ENCODE measurements at regions not wholly inside any gene's neighbourhood (a gene's known extent, or its start where the extent isn't known, plus 50 kb on each side); places are given as distances from the start of the nearest gene placed in this dataset.

- no peaks in the 10 kb centered on the region for H3K9me3 ChIP-seq (replicated peaks; ENCODE audit: control insufficient read depth, insufficient read depth, low read depth, low read length)
- WGBS (ENCODE audit: insufficient coverage, low coverage, missing lambda C conversion rate) = 3% methylated on average over 3 of the region's 3 CpGs
These were observed 614.1 kb downstream of the NUF2 start for GRCh38 chr1:163935738-163936374.

More at GRCh38 chr1:163935738-163936374, 614.1 kb downstream of the NUF2 start:
- Histone ChIP-seq H3K27me3 (ENCODE audit: control insufficient read depth in 2 of 2, insufficient read depth in 2 of 2, low read length in 2 of 2) (no peaks in the 10 kb centered on the region), H2AFZ (ENCODE audit: low read depth, low read length) (no peak overlapping the region), H3K79me2 (ENCODE audit: control insufficient read depth, insufficient read depth, low read length) (no peaks in the 10 kb centered on the region), H3K4me1 (replicated peaks in 1 of 2; ENCODE audit: control insufficient read depth in 2 of 2, insufficient read depth in 2 of 2, low read length in 2 of 2) (no peaks in the 10 kb centered on the region), H3K4me2 (ENCODE audit: insufficient read depth, low read length) (no peak overlapping the region), H3K9ac (ENCODE audit: insufficient read depth in 1 of 2, low read depth in 2 of 2, low read length in 2 of 2) (no peak overlapping the region), H3K27ac (ENCODE audit: extremely low read depth, low read depth, low read length) (no peak overlapping the region), H4K20me1 (replicated peaks; ENCODE audit: control insufficient read depth, insufficient read depth, low read length) (no peaks in the 10 kb centered on the region), H3K9me1 (ENCODE audit: control insufficient read depth, insufficient read depth, low read length) (no peaks in the 10 kb centered on the region), H3K4me3 (no peak overlapping the region), H3K36me3 (ENCODE audit: control insufficient read depth, insufficient read depth, low read length) (no peaks in the 10 kb centered on the region)
- in situ Hi-C loops (cut with MboI) = no loop called here
- BruUV-seq (replicated peaks) = no TSS peak
- ChIA-PET POLR2A (no interaction called here), CTCF (ENCODE audit: low intra/inter-chr PET ratio) (no interaction called here)
- FAIRE-seq (no peak), ATAC-seq (no peak), DNase-seq (ENCODE audit: extremely low read depth in 1 of 4, low spot score in 3 of 4) (no peak)
- intact Hi-C loops (cut with micrococcal nuclease) = no loop called here
- no peak for TF ChIP-seq GABPB2 (CRISPR knock-in tag; conservative IDR thresholded peaks at IDR 0.05)
- no peak for TF ChIP-seq XRCC4 (IDR thresholded peaks at IDR 0.05; ENCODE audit: extremely low read depth, insufficient read depth, insufficient read length)
- no peak for TF ChIP-seq BDP1 (IDR thresholded peaks at IDR 0.05; ENCODE audit: insufficient read depth, insufficient read length)
- no peak for TF ChIP-seq PHF21A (IDR thresholded peaks at IDR 0.05; ENCODE audit: borderline replicate concordance, low read depth)
- TF ChIP-seq MYNN (IDR thresholded peaks at IDR 0.05) = no peak
- no peak for TF ChIP-seq MYNN (CRISPR knock-in tag; IDR thresholded peaks at IDR 0.05)
- TF ChIP-seq SNAPC5 (CRISPR knock-in tag; IDR thresholded peaks at IDR 0.05) = no peak
- TF ChIP-seq GTF3C2 (IDR thresholded peaks at IDR 0.05; ENCODE audit: borderline replicate concordance, extremely low read depth, insufficient read length) = no peak
- TF ChIP-seq HDAC6 (IDR thresholded peaks at IDR 0.05; ENCODE audit: low read depth, low read length) = no peak
- no peak for TF ChIP-seq KLF13 (tag; IDR thresholded peaks at IDR 0.05; ENCODE audit: borderline replicate concordance, low read depth)
- TF ChIP-seq KDM4B (IDR thresholded peaks at IDR 0.05; ENCODE audit: borderline replicate concordance in 2 of 2, low read depth in 1 of 2) = no peak
- TF ChIP-seq SRSF3 (IDR thresholded peaks at IDR 0.05; ENCODE audit: insufficient read depth, low read length) = no peak

All from K562 (cell line).